ENCODE measurements at regions not wholly inside any gene's neighbourhood (a gene's known extent, or its start where the extent isn't known, plus 50 kb on each side); places are given as distances from the start of the nearest gene placed in this dataset.

GRCh38 chr1:117809764-117810163, 119.7 kb downstream of the GDAP2 start:
- no peak for DNase-seq (ENCODE audit: low read depth)

- DNase-seq (ENCODE audit: low read depth), result no peak
Measured at GRCh38 chr1:117810553-117810952, 118.9 kb downstream of the GDAP2 start.

GRCh38 chr1:117812869-117813511, 116.4 kb downstream of the GDAP2 start:
- no peak for DNase-seq (ENCODE audit: low read depth)
